Femur (tissue), 1 donor: ENCODE measurements at regions not wholly inside any gene's neighbourhood (a gene's known extent, or its start where the extent isn't known, plus 50 kb on each side); places are given as distances from the start of the nearest gene placed in this dataset.
A peak's percentile ranks its signal among the peaks of the same experiment; 100 is the strongest.
"Not testable (repeated sequence)": the region's sequence is repeated elsewhere in the genome, so short reads cannot be mapped to it uniquely, and the experiment has no call there.

Experiments
- DNase-seq: peaks from one replicate; pipeline ENCODE4 v3.0.0-alpha.2; 2017

DNA sequence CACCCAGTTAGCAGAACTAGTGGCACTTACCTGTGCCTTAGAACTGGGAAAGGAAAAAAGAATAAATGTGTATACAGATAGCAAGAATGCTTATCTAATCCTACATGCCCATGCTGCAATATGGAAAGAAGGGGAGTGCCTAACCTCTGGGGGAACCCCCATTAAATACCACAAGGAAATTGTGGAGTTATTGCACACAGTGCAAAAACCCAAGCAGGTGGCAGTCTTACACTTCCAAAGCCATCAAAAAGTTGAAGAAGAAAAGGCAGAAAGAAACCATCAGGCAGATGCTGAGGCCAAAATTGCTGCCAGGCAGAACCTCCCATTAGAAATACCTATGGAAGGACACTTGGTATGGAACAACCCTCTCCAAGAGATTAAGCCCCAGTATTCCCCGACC, 246.1 kb upstream of the BTG1 start:
- DNase-seq = not testable (repeated sequence)

GRCh38 chr12:92389466-92389865, 243.8 kb upstream of the BTG1 start:
- DNase-seq = no peak

DNA sequence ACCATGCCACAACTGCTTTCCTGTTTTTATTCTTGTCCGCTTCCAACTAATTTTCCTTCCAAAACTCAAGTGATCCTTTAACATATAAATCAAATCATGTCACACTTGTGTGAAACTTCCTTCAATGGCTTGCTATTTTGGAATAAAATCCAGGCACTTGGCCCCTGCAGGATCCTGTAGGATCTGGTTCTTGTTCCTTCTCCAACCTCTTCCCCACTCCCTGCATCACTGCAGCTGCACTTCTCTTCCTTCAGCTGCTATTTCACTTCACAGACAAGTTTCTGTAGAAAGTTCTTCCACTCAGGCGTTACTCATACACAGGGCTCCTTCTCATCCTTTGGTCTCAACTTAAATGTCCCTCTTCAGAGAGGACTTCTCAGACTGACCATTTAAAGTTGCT, 239.7 kb upstream of the BTG1 start:
- DNase-seq = no peak

DNA sequence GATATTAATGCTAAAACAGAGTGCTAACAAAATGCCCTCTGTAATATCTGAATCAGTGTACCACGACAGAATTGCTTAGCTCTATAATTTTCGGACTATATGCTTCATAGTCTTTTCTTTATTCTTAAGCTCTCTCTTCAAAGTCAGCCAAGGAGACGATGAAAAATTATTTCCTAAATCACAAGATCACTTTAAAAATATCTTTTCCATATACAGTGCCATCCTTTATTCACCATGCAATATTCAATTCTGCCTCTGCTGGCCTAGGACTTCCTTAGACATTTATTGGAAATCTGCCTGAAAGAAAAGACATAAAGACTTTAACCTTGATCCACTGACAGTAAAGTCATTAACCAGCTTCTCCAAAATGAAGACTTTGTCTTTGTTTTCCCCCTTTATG, 238.9 kb upstream of the BTG1 start:
- DNase-seq = no peak

- DNase-seq = no peak
Measured at GRCh38 chr12:92382383-92382878, 236.8 kb upstream of the BTG1 start.

DNA sequence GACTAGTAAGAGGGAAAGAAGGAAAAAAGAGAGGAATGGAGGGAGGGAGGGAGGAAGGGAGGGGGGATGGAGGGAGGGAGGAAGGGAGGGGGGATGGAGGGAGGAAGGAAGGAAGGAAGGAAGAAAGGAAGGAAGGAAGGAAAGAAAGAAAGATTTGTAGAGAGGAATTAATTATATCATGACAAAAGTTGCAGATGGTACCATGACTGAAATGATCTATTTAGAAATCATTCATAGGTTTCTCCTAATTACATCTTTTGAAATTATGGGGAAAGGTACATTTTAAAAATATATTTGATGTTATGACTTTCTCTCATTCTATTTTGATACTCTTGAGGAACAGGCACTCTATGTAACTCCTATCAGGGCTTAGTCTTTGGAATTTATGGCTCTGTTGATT, 236.2 kb upstream of the BTG1 start:
- no peak for DNase-seq

GRCh38 chr12:92378682-92379479, 233.2 kb upstream of the BTG1 start:
- DNase-seq = no peak

GRCh38 chr12:92375504-92375903, 229.9 kb upstream of the BTG1 start:
- DNase-seq = not testable (repeated sequence)

- no peak for DNase-seq
Measured at GRCh38 chr12:92370828-92371227, 225.2 kb upstream of the BTG1 start.

- DNase-seq = no peak
Measured at GRCh38 chr12:92369636-92370035, 224.0 kb upstream of the BTG1 start.

GRCh38 chr12:92369056-92369455, 223.4 kb upstream of the BTG1 start:
- no peak for DNase-seq

- no peak for DNase-seq
Measured at GRCh38 chr12:92365836-92366235, 220.2 kb upstream of the BTG1 start.

GRCh38 chr12:92365333-92365732, 219.7 kb upstream of the BTG1 start:
- no peak for DNase-seq

DNA sequence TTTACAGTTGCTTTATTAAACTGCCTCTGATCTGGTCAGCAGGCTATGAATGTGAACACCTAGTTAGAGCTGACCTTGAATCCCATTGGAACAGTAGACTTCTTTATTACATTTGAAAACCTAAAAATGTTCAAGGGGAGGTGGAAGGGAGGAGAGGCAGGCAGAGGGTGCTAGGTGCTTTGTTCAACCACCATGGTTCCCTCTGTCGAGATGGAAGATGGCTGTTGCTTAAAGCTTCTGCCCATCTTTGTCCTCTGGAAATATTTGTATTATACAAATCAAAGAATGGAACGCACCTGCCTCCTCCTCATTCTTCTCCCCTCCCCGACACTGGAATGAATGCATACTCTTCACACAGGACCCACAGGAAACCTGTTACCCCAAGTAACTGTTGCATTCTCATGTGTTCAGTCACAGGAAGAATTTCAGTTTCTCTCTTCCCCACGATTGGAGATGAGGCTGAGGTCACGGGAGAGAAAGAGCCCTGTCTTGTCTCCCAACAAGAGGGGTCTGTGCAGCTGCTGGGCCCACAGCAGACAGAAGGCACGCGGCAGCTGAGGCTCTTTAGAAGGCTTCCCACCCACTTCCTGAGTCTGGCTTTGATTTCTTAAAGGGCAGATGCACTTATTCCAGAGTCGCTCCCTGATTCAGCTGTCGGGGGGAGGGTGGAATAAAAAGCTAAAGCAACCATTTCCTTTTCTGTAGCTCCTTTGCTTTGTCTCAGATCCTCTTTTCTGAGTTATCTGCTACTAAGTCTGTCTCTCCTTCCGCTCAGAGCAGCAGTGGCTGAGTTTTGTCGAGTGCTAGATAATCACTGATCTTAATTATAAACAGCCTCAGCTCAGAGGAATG, 217.9 kb upstream of the BTG1 start:
- peak; percentile 82 for DNase-seq

DNA sequence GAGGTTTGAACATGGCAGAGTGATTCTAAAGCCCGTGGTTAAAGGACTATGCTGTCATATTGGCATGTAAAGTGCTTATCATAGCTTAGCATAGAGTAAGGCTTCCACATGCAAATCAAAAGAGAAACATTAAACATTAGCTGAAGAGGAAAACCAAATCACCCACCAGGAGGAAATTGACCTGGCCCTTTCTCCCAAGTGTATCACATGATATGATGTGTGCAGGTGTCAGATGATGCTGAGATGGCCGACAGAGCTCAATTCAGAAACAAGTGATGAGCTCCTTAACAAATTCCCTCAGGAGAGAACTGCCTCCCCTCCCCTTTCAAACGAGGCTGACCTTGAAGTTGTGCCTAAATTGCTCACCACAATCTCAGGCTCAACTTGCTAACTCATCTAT, 217.1 kb upstream of the BTG1 start:
- no peak for DNase-seq

GRCh38 chr12:92362126-92362525, 216.5 kb upstream of the BTG1 start:
- DNase-seq = no peak

GRCh38 chr12:92360543-92360942, 214.9 kb upstream of the BTG1 start:
- DNase-seq = no peak

GRCh38 chr12:92359581-92360209, 214.0 kb upstream of the BTG1 start:
- no peak for DNase-seq

DNA sequence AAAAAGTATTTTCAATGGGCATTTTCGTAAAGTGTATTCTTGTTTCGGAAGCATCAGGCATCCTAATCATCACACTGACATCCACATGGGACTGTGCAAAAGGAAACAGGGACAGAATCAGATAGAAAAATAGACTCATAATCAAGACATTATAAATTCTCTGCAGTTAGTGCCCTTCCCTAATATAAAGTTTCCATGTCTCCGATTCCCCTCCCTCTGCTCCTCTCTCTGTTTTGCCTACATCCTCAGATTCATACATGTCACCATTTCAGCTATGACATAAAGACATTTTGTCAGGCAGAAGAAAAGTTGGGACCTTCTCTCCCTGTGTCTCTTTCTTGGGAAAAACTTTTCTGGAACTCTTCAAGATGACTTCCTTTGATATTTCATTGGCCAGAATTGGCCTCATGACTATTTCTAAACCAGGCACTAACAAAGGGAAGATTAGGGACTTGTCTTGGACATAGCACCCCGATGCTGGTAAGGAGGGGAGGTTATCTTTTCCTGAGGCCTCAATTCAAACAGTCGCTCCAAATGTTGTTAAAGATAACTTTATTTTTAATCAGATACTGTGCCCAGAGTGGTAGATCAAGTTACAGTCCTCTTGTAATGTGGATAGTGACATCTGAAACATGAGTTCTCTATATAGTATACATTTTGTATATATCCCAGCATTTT, 212.1 kb upstream of the BTG1 start:
- no peak for DNase-seq

GRCh38 chr12:92356425-92356824, 210.8 kb upstream of the BTG1 start:
- no peak for DNase-seq

- DNase-seq = no peak
Measured at GRCh38 chr12:92349635-92350034, 204.0 kb upstream of the BTG1 start.

GRCh38 chr12:92342574-92342973, 196.9 kb upstream of the BTG1 start:
- no peak for DNase-seq
